ENCODE measurements at regions not wholly inside any gene's neighbourhood (a gene's known extent, or its start where the extent isn't known, plus 50 kb on each side); places are given as distances from the start of the nearest gene placed in this dataset.
"Not testable (repeated sequence)": the region's sequence is repeated elsewhere in the genome, so short reads cannot be mapped to it uniquely, and the experiment has no call there.

DNA sequence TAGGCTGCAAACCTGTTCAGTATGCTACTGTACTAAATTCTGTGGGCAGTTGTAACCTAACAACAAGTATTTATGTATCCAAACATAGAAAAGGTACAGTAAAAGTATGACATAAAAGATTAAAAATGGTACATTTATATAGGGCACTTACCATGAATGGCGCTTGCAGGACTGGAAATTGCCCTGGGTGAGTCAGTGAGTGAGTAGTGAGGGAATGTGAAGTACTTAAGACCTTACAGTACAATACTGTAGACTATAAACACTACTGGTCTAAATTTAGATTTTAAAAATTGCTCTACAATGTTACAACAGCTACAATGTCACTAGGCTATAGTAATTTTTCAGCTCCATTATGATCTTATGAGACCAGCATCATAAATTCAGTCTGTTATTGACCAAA lies 146.0 kb upstream of the GNAI1 start:
- TF ChIP-seq, protein P1, sequence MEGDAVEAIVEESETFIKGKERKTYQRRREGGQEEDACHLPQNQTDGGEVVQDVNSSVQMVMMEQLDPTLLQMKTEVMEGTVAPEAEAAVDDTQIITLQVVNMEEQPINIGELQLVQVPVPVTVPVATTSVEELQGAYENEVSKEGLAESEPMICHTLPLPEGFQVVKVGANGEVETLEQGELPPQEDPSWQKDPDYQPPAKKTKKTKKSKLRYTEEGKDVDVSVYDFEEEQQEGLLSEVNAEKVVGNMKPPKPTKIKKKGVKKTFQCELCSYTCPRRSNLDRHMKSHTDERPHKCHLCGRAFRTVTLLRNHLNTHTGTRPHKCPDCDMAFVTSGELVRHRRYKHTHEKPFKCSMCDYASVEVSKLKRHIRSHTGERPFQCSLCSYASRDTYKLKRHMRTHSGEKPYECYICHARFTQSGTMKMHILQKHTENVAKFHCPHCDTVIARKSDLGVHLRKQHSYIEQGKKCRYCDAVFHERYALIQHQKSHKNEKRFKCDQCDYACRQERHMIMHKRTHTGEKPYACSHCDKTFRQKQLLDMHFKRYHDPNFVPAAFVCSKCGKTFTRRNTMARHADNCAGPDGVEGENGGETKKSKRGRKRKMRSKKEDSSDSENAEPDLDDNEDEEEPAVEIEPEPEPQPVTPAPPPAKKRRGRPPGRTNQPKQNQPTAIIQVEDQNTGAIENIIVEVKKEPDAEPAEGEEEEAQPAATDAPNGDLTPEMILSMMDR (IDR thresholded peaks at IDR 0.05; ENCODE audit: borderline replicate concordance, insufficient read depth, low read depth, low read length) = no peak
- no peak overlapping the region for H3K4me3 ChIP-seq (ENCODE audit: low read depth, low read length)

GRCh38 chr7:79984210-79984609 lies 150.4 kb upstream of the GNAI1 start:
- TF ChIP-seq, protein P1 (IDR thresholded peaks at IDR 0.05; ENCODE audit: borderline replicate concordance, insufficient read depth, low read depth, low read length) = no peak
- no peak overlapping the region for H3K4me3 ChIP-seq (ENCODE audit: low read depth, low read length)

- no peak overlapping the region for H3K4me3 ChIP-seq (ENCODE audit: low read depth, low read length)
- TF ChIP-seq, protein P1 (IDR thresholded peaks at IDR 0.05; ENCODE audit: borderline replicate concordance, insufficient read depth, low read depth, low read length) = no peak
Measured at GRCh38 chr7:79982141-79982770, 152.4 kb upstream of the GNAI1 start.

- TF ChIP-seq, protein P1 (IDR thresholded peaks at IDR 0.05; ENCODE audit: borderline replicate concordance, insufficient read depth, low read depth, low read length) = no peak
- no peak overlapping the region for H3K4me3 ChIP-seq (ENCODE audit: low read depth, low read length)
Measured at GRCh38 chr7:79980376-79980775, 154.3 kb upstream of the GNAI1 start.

DNA sequence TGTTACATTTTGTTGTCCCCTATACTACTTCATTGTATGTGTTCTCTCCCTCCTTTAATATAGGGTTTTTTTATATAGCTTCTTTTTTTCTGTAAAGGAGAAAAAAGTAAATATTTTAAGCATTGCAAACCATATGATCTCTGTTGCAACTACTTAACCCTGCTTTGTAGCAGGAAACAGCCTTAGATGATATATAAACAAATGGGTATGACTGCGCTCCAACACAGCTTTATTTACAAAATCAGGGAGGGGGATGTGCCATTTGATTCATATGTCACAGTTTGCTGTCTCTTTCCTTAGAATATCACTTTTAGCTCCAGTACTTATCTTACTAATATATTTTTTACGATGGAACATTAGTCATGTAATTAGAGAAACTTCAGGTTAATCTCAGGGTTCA lies 155.2 kb upstream of the GNAI1 start:
- no peak overlapping the region for H3K4me3 ChIP-seq (ENCODE audit: low read depth, low read length)
- TF ChIP-seq, protein P1 (IDR thresholded peaks at IDR 0.05; ENCODE audit: borderline replicate concordance, insufficient read depth, low read depth, low read length) = no peak

GRCh38 chr7:79977481-79977880 lies 157.2 kb upstream of the GNAI1 start:
- TF ChIP-seq, protein P1 (IDR thresholded peaks at IDR 0.05; ENCODE audit: borderline replicate concordance, insufficient read depth, low read depth, low read length) = no peak
- no peak overlapping the region for H3K4me3 ChIP-seq (ENCODE audit: low read depth, low read length)

DNA sequence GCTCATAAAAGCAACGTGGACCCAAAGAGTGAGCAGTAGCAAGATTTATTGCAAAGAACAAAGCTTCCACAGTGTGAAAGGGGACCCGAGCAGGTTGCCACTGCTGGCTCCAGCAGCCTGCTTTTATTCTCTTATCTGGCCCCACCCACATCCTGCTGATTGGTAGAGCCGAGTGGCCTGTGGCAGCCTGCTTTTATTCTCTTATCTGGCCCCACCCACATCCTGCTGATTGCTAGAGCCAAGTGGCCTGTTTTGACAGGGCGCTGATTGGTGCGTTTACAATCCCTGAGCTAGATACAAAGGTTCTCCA lies 158.0 kb upstream of the GNAI1 start:
- not testable (repeated sequence) for H3K4me3 ChIP-seq (ENCODE audit: low read depth, low read length)

DNA sequence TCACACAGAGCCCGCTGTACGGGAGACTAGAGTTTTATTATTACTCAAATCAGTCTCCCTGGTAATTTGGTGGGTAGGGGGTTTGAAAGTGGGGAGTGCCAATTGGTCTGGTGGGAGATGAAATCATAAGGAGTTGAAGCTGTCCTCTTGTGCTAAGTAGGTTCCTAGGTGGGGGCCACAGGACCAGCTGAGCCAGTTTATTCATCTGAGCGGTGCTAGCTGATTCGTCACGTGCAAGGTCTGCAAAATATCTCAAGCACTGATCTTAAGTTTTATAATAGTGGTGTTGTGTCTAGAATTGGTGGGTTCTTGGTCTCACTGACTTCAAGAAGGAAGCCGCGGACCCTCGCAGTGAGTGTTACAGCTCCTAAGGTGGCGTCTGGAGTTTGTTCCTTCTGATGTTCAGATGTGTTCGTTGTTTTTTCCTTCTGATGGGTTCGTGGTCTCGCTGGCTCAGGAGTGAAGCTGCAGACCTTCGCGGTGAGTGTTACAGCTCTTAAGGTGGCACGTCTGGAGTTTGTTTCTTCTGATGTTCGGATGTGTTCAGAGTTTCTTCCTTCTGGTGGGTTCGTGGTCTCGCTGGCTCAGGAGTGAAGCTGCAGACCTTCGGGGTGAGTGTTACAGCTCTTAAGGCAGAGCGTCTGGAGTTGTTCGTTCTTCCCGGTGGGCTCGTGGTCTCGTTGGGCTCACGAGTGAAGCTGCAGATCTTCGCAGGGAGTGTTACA lies 158.5 kb upstream of the GNAI1 start:
- H3K4me3 ChIP-seq (ENCODE audit: low read depth, low read length) = not testable (repeated sequence)
